ENCODE measurements at regions not wholly inside any gene's neighbourhood (a gene's known extent, or its start where the extent isn't known, plus 50 kb on each side); places are given as distances from the start of the nearest gene placed in this dataset.
"Not testable (repeated sequence)": the region's sequence is repeated elsewhere in the genome, so short reads cannot be mapped to it uniquely, and the experiment has no call there.

DNA sequence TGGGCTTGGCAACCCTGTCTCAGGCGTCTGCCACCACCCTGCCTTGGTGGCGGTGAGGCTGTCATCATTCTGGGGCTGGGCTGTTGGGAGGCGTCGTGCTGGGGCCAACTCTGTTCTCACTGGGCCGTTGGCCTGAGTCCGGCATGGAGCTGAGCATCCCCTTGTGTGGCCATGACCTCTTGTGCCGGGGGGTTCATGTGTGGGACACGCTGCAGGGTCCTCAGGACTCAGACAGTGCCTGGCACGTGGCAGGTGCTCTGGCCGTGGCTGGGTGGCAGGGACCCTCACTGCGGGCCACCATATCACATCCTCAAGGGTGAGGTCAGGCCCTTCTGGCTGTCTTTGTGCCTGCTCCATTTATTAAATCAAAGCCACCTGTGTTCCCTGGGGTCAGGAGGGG, 197.4 kb downstream of the BANP start:
- DNase-seq, result not testable (repeated sequence)

DNA sequence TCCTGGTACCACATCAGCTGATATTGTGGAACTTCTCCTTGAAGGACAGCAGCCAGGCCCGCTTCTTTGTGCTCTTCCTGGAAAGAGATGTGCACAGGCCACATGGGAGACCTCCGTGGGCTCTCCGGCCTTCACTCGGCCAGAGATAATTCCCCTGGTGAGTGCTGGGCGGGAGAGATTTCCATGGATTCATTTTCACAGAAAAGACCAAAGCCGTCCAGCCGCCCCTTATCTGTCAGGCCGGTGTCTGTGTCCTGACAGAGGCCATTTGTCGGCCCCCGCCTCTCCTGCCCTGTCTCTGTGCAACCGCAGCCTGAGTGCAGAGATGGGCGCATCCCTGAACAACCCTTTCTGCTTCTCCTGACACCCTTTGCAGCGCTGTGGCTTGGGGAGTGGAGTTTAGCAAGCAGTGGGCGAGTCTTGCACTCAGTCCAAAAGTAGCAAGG, 197.9 kb downstream of the BANP start:
- DNase-seq, result not testable (repeated sequence)

DNA sequence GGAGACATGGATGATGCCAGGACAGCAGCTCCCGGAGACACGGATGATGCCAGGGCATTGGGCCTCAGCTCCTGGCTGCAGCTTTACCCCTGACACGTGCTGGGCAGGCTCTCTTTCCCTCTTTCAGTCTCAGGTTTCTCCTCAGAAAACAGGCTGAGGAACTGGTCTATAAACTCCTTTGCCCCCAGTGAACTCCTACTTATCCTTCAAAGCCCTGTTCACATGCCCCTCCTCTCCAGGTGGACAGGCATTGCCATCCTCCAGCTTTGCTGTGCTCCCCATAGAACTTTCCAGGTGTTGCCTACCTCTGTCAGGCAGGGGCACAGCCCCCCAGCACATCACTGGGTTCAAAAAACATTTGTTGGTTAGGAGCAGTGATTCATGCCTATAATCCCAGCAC, 198.4 kb downstream of the BANP start:
- not testable (repeated sequence) for DNase-seq

DNA sequence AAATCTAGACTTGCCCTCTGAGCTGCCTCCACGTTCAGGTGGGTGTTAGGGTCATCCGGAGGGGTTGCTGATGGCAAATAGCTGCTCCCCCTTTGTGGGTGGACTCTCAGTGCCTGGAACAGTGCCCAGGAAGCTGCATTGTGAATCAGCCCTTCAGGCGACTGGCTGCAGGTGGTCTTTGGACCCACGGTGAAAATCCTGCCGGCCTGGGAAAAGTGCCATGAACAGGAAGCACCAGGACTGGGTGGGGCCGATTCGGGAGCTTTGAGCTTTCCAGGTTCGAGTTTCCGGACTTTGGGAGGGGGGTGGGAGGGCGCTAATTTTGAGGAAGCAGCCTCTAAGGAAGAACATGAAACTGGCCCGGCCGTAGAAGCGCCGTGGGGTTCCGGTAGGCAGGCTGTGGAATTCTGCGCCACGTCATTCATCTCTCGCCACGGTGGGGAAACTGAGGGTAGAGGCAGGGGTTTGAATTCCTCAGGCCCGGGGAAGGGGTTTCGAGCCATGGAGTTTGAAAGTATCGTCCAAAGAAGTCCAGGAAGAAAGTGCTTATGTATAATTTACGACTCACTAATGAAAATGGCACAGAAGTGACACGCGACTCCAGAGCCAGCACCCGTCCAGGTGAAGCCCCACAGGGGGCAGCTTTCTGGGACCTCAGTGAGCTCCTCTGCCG, 199.4 kb downstream of the BANP start:
- not testable (repeated sequence) for DNase-seq

DNA sequence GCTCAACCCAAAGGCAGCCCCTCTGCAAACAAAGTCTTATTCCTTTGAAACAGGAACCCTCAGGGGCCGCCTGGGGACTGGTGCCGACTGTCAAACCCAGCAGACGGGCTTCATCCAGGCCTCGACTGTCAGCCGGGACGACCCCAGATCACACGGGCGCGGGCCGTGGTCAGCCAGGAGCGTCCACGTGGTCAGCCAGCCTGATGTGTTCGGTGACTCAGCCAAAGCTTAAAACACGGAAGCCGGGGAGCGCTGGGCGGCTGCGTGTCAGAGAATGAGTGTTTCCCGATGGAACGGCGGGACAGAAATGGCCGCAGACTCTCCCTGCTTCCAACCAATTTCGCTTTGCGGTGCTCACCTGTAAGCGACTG, 199.9 kb downstream of the BANP start:
- not testable (repeated sequence) for DNase-seq

DNA sequence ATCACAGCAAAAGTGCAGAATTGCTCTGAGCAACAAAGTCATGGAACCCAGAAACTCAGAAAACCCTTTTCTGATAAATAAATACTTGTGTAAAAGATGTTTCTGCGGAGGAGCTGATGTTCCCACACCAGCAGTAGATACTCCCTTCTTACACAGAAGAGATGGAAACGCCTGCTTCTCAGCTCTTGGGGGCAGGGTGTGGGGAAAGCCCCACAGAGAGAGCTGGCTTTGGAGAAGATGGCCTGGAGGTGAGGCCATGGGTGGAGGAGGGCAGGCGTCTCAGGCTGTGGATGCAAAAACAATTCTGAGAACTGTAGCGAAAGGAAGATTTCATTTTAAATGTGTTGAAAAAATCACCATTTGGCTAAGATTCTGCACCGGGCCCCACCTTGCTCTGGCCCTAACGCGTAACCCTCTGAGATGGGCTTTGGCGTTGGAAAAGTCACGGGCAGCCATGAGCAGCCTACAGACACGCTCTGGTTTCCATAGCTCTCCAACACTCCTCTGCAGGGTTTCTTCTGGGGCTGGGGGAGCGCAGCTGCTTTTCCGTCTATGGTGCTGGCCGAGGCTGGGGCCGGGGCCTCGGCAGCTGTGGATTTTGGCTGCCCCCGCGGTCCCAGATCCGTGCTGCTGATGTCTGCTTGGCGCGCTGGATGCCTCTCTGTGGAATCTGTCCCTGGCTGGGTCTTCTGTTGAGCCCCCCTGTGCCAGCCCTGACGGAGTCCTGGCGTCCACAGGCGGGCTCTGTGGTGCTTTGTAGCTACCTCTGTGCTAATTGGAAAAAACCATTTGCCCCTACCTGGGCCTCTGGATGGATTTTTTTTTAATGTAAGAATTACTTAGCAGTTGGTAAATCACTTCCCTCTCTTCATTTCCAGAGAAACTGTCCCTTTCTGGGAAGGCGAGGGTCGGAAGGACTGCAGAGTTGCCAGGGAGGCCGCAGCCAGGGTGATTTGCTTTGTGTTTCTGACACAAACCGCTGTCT, 200.9 kb downstream of the BANP start:
- DNase-seq, result not testable (repeated sequence)

DNA sequence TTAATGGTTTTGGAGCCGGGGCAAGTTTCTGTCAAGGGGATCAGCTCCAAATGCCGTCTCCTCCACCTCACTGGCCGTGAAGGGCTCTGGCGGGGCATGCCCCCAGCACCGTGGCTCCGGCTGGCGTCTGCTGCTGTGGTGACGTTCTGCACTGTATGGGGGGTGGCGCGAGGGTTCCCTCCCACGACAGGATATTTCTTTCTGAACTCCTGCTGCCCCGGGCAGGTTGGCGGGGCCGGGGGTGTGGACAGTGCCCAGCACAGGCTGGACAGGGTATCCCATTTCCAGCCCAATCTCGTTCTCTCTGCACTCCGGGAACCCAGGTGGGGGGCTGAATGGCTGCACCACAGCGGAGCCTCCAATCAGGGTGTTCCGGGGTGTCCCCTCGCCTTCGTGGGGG, 201.6 kb downstream of the BANP start:
- DNase-seq, result not testable (repeated sequence)

DNA sequence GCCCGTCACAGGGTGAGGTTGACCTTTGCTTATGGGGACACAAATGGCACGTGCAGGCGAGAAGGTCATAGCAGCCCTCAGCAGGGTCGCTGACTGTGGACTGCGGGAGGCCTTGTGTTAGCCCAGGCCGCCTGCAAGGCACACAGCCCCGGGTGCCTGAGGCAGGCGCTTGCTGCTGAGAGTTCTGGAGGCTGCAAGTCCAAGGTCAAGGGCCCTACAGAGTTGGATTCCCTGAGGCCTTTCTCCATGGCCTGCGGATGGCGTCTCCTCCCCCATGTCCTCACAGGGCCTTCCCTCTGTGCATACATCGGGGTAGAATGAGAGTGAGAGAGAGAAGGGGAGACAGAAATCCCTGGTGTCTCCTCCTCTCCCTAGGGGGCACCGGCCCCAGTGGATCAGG, 202.3 kb downstream of the BANP start:
- DNase-seq, result not testable (repeated sequence)

DNA sequence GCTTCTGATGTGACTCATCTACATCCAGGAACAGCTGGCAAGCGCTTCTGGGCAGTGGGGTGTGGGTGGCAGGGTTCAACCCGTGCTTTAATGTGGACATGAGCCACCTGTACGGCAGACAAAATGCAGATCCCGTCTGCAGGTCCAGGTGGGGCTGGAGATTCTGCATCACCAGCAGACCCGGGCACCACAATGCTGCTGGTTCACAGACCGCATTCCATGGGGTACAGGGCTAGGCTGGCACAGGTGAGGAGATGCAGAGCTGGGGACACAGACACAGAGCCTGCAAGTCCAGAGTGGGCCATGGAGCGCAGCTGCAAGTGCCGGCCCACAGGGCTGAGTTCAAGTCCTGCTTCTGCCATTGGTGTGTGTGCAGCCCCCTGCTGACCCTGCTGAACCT, 203.7 kb downstream of the BANP start:
- not testable (repeated sequence) for DNase-seq

DNA sequence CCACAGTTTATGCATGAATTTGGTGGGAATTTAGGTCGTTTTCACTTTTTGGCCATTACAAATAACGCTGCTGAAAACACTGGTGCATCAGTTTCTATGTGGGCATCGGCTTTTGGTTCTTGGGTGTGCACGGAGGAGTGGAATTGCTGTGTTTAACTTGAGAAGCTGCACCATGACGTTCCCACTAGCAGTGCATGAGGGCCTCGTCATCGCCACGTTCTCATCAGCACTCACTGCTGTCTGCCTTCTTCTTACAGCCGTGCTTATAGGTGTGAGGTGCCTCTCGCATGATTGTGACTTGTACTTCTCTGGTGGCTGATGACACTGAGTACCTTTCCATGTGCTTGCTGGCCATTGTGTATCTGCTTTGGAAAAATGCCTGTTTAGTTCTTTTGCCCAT, 204.4 kb downstream of the BANP start:
- not testable (repeated sequence) for DNase-seq

DNA sequence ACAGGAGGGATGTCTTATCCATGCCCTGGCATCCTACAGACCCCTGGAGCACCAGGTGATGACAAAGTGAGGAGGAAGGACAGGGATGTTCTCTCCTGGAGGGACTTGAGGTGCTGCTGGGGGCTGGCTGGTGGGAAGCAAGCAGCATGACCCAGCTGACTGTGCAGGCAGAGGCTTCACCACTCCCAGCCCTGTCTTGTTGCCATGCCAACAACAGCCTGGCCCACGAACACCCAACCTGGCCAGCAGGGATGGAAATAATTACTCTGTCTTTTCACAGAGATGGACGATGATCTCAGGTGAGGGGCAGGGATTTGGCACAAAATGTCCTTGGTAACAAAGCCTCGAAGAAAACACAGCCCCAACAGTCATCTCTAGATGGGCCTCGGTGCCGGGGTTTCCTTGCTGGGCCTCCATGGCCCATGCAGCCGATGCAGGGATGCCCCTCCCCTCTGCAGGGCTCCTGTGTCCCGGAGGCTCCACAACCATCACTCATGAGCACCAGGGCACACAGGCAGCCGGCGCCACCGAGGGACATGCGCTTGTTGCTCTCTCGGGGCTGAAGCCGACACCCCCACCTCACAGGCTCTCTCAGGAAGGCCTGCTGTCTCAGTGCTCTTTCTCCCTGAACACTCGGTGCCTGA, 205.5 kb downstream of the BANP start:
- not testable (repeated sequence) for DNase-seq

DNA sequence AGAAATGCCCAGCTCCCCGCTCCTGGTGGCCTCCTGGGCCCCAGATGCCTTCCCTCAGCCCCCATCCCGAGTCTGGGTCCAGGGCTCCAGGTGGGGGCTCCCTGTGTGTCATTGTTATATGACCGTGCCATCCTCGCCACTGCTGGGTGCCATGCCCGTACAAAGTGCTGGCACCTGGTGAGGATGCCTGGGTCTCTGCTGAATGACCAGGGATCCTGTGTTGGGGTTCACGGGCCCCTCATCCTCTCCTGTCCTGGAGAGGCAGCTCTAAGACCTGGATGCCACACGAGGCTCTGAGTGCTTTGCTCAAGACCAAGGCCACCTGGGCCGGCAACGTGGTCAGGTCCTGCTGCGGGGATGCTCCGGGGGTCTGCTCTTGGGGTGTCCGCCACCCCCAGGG, 206.5 kb downstream of the BANP start:
- DNase-seq, result not testable (repeated sequence)

DNA sequence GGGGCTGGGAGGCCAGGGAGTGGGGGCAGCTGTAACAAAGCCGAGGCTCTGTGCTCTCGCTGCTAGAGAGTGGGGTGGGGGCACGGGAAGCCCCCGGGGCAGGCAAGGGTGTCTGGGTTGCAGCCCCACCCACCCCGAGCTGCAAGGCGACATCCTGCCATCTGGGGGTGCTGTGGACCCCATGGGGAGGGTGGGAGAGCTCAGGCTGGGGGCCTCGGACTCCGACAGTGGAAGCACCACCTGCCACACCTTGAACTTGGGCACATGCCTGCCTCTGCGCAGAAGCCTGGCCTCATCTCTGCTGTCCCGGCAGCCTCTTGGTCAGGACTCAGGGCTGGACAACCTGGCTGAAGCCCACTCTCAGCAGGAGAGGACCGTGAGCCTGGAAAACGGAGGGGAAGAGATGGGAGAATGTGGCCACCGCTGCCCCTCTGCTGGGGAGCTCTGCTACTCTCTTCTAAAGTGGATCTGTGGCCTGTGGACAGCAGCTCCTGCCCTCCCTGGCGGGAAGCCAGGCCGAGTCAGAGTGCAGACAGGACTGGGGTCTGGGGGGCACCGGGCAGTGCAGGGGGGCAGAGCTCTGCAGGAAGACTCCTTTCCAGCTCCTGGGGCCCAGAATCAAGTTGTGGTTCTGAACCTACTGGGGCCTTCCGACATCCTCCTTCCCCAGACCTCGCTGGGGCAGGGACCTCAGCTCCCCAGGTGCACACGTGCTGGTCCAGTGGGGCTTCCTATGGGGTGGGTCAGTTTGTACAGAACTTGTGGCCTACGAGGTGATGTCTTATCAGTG, 207.2 kb downstream of the BANP start:
- not testable (repeated sequence) for DNase-seq

DNA sequence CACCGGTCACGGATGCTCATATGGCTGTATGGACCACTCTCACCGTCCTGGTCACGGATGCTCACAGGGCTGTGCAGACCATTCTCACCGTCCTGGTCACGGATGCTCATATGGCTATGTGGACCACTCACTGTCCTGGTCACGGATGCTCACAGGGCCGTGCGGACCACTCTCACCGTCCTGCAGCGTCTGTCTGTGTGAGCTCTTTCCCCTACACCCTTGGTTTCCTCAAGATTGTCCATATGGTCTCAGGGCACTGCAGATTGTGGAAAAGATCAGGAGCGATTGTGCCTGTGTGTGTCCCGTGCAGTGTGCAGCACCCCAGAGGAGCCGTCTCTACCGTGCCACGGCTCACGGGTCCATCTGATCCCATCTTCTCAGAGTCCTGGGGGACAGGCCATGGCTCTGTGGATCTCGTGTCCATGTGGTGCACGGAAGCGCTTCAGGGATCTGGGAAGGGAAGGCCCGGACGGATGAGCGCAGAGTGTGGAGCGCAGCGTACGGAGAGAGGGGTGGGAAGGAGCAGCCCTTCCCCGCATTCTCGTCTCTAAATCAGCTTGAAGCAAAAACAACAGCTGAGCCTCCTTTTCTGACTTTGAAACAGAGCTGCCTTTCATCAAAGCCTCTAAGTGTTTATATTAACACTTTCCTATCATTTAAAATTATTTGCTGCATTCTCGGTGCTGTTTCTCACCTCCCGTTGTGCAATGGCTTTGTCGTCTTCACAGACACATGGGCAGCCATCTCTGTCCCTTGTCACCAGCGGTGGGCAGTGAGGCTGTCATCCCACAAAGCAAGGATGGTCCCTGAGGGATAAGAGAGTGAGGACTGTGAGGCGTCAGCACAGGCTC, 208.0 kb downstream of the BANP start:
- not testable (repeated sequence) for DNase-seq

DNA sequence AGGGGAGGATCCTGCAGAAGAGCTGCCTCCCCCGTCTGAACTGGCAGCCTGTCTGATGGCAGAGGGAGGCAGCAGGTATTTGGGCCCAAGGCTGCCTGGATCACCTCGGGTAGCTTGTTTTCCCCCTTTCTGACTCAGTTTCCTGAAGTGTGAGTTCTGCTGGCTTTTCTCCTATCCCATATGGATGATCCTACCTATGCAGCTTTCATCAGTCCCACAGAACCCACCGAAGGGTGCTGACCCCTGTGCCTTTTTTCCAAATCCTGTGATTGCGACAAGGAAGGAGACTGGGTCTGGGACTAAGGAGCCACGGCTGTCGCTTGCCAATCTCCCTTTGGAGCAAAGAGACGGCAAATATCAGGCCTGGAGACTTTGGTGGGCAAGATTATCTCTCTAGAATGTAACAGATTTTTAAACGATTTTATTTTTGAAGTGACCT, 208.7 kb downstream of the BANP start:
- DNase-seq, result not testable (repeated sequence)

DNA sequence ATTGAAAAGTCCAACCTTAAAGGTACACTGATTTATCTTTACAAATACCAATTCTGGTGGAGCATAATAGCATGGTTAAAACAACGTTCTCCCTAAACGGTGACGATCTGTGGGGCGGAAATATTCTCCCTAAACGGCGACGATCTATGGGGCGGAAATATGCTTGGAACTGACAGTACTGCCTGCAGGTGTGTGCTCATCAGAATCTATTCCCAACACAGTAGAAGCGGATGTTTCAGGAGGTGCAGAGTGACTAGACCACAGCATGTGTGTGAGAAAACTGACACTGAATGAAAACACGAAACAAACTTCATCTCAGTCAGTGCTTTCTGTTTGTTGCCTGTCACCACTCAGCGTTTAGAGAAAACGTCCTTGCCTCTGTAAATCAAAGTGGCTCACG, 210.0 kb downstream of the BANP start:
- DNase-seq, result not testable (repeated sequence)

DNA sequence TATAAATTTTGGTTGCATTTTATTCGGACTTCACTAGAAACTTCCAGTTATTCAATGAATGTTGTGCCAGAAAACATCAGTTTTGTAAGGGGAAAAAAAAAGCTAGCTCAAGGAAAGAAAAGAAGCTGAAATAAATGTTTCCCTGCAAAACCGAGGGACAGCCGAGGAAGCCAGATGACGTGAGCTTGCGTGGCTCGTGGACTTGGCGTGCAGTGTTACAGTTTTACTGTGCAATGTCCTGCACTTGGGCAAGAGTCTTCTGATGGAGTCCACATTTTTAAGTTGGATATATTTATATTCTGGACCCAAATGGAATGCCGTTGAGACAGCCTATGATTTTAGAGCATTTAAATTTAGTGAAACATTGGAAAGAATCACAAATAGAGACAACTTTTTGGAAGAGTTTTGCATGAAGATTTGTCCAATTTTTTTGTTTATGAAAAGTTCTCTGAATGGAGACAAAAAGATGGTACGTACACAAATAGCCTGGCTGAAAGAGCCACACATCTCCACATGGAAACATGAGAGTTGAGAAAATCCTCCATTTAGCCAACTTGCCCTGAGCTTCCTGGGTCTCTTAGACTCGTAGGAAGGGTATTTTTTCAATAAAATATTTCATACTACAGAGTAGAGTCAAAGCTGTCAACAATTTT, 210.5 kb downstream of the BANP start:
- not testable (repeated sequence) for DNase-seq

DNA sequence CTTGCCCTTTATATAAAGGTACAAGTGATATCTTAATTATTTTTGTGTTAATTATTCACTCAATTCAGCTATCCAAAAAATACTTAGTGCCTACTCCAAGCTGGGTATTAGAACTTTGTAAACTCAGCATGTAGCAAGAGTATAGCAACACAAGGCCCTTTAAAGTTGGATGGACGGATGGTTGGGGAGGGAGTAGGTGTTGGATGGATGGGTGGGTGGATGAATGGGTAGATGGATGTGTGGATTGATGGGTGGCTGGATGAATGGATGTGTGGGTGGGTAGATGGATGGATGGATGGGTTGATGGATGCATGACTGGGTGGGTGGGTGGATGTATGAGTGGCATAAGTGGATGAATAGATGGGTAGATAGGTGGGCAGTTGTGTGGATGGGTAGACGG, 211.5 kb downstream of the BANP start:
- DNase-seq, result not testable (repeated sequence)

DNA sequence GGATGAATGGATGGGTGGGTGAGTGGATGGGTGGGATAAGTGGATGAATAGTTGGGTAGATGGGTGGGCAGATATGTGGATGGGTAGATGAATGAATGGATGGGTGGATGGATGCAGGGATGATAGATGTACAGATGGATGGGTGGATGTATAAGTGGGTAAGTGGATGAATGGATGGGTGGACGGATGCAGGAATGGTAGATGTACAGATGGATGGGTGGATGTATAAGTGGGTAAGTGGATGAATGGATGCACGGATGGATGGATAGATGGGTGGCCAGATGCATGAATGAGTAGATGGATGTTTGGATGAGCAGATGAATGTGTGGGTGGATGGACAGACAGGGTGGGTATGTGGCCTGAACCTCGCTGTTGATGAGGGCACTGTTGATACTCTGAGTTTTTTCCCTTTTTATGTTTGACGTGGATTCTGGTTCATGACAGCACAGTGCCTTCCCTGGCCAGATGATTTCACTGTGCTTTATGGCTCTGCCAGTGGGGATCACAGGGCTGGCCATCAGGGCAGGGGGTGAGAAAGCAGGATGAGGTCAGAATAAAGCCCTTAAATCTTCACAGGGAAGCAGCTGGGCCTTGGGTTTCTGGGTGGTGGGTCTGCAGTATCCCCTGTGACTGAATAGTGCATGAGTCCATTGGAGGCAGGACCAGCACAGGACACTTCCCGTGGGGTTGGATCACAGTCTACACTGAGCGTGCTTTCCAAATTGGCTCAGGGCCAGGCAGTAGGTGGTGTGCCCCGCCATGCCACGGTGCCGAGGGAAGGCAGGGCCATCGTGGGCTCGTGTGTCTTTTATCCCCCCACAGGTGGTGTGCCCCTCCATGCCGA, 213.2 kb downstream of the BANP start:
- not testable (repeated sequence) for DNase-seq

DNA sequence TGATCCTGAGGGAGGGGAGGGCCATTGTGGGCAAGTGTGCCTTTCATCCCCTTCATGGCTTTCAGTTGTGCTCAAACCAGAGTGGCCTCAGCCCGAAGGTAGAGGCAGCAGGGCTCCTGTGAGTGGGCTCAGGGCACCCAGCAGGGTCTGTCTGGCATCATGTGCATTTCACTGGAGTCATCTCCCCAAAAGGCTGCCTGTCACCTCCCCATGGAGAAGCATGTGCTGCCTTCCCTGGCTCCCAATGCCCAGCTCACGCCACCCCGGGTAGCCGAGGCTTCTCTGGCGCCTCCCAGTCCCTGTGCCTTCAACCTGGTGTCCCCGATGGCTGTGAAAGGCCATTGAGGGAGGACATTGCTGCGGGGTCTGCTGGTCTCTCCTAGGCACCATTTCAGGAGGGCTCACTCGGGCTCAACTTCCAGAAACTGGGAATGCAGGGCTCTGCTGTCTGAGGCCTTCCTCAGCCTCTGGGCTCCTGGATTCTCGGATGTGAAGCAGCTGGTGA, 213.9 kb downstream of the BANP start:
- not testable (repeated sequence) for DNase-seq

All from T-helper 9 cell (primary cell).